ENCODE measurements at regions not wholly inside any gene's neighbourhood (a gene's known extent, or its start where the extent isn't known, plus 50 kb on each side); places are given as distances from the start of the nearest gene placed in this dataset.

DNA sequence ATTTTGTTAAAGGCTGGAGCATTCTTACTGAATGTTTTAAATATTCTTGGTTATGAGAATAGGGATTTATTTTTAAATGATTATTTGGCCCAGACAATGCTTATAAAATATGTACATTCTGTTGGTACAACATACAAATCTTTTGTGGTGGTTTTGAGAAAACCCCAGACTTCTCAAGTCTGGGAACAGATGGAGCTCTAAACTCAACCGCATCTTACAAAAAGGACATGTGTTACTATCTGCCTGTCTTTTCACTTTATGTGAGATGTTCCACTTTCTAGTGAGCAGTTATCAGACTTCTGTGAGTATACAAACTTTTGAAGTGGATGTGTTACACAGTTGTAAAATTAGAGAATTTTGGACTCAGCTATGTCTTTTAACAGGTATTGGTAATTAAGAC, 135.5 kb upstream of the RBMS3 start:
- H3K36me3 ChIP-seq (ENCODE audit: control insufficient read depth, low read length), result no peaks in the 10 kb centered on the region
- no peaks in the 10 kb centered on the region for H3K79me2 ChIP-seq (ENCODE audit: control insufficient read depth, low read length)
- TF ChIP-seq, protein P1, sequence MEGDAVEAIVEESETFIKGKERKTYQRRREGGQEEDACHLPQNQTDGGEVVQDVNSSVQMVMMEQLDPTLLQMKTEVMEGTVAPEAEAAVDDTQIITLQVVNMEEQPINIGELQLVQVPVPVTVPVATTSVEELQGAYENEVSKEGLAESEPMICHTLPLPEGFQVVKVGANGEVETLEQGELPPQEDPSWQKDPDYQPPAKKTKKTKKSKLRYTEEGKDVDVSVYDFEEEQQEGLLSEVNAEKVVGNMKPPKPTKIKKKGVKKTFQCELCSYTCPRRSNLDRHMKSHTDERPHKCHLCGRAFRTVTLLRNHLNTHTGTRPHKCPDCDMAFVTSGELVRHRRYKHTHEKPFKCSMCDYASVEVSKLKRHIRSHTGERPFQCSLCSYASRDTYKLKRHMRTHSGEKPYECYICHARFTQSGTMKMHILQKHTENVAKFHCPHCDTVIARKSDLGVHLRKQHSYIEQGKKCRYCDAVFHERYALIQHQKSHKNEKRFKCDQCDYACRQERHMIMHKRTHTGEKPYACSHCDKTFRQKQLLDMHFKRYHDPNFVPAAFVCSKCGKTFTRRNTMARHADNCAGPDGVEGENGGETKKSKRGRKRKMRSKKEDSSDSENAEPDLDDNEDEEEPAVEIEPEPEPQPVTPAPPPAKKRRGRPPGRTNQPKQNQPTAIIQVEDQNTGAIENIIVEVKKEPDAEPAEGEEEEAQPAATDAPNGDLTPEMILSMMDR (IDR thresholded peaks at IDR 0.05; ENCODE audit: low read depth, low read length, poor library complexity, severe bottlenecking), result no peak
- no peak for TF ChIP-seq EZH2phosphoT487 (IDR thresholded peaks at IDR 0.05; ENCODE audit: borderline replicate concordance, low read length)
- no peaks in the 10 kb centered on the region for H4K20me1 ChIP-seq (ENCODE audit: control insufficient read depth, insufficient read depth, low read depth, low read length)
- peaks cover 4% of the 10 kb centered on the region; the same call in 1 of the 2 replicates for H3K4me1 ChIP-seq (ENCODE audit: control insufficient read depth, low read length)
- no peaks in the 10 kb centered on the region for H3K27me3 ChIP-seq (ENCODE audit: control insufficient read depth, low read length)
- no peak overlapping the region for H3K4me2 ChIP-seq (ENCODE audit: low read length)
- H3K9me3 ChIP-seq (ENCODE audit: control insufficient read depth, insufficient read depth, low read length), result no peaks in the 10 kb centered on the region
- no peaks in the 10 kb centered on the region for H3F3A ChIP-seq (ENCODE audit: control insufficient read depth, insufficient read depth)
- no peak overlapping the region for H3K4me3 ChIP-seq (ENCODE audit: low read length)
- H3K9me2 ChIP-seq (replicated peaks; ENCODE audit: control insufficient read depth, low read length), result no peaks in the 10 kb centered on the region
- no peak overlapping the region for H3K27ac ChIP-seq (ENCODE audit: low read depth, low read length)

DNA sequence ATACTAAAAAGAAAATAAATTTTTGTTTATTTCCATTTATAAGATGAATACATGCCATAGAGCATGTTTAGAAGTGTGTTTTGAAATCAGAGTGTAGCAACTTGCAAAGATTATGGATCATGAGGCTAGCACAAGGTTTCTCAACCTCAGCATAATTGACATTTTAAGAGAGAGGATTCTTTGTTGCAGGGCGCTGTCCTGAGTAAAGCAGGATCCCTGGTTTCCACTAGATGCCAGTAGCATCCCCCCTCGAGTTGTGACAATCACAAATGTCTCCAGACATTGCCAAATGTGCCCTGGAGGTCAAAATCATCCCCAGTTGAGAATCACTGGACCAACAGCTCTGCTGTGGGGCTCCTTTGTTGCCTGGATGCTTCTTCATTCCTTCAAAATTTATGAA, 128.5 kb upstream of the RBMS3 start:
- Histone ChIP-seq H3K27me3 (ENCODE audit: control insufficient read depth, low read length) (no peaks in the 10 kb centered on the region), H3K9me2 (replicated peaks; ENCODE audit: control insufficient read depth, low read length) (no peaks in the 10 kb centered on the region), H3K27ac (ENCODE audit: low read depth, low read length) (no peak overlapping the region), H3K36me3 (ENCODE audit: control insufficient read depth, low read length) (no peaks in the 10 kb centered on the region), H3F3A (ENCODE audit: control insufficient read depth, insufficient read depth) (no peaks in the 10 kb centered on the region), H4K20me1 (ENCODE audit: control insufficient read depth, insufficient read depth, low read depth, low read length) (no peaks in the 10 kb centered on the region), H3K4me1 (ENCODE audit: control insufficient read depth, low read length) (no peaks in the 10 kb centered on the region), H3K79me2 (ENCODE audit: control insufficient read depth, low read length) (no peaks in the 10 kb centered on the region), H3K4me2 (ENCODE audit: low read length) (no peak overlapping the region), H3K9me3 (ENCODE audit: control insufficient read depth, insufficient read depth, low read length) (no peaks in the 10 kb centered on the region), H3K4me3 (ENCODE audit: low read length) (no peak overlapping the region)
- no peak for TF ChIP-seq EZH2phosphoT487 (IDR thresholded peaks at IDR 0.05; ENCODE audit: borderline replicate concordance, low read length)
- TF ChIP-seq, protein P1 (IDR thresholded peaks at IDR 0.05; ENCODE audit: low read depth, low read length, poor library complexity, severe bottlenecking), result no peak

- H3K4me2 ChIP-seq (ENCODE audit: low read length), result no peak overlapping the region
- TF ChIP-seq, protein P1 (IDR thresholded peaks at IDR 0.05; ENCODE audit: low read depth, low read length, poor library complexity, severe bottlenecking), result no peak
- no peak for TF ChIP-seq EZH2phosphoT487 (IDR thresholded peaks at IDR 0.05; ENCODE audit: borderline replicate concordance, low read length)
These were observed 127.1 kb upstream of the RBMS3 start for GRCh38 chr3:29153811-29154210.

More at GRCh38 chr3:29153811-29154210, 127.1 kb upstream of the RBMS3 start:
- Histone ChIP-seq H4K20me1 (ENCODE audit: control insufficient read depth, insufficient read depth, low read depth, low read length) (no peaks in the 10 kb centered on the region), H3K4me1 (ENCODE audit: control insufficient read depth, low read length) (no peaks in the 10 kb centered on the region), H3K79me2 (ENCODE audit: control insufficient read depth, low read length) (no peaks in the 10 kb centered on the region), H3K9me3 (ENCODE audit: control insufficient read depth, insufficient read depth, low read length) (no peaks in the 10 kb centered on the region), H3K36me3 (ENCODE audit: control insufficient read depth, low read length) (no peaks in the 10 kb centered on the region), H3F3A (ENCODE audit: control insufficient read depth, insufficient read depth) (no peaks in the 10 kb centered on the region), H3K27ac (ENCODE audit: low read depth, low read length) (no peak overlapping the region), H3K27me3 (ENCODE audit: control insufficient read depth, low read length) (no peaks in the 10 kb centered on the region), H3K4me3 (ENCODE audit: low read length) (no peak overlapping the region), H3K9me2 (replicated peaks; ENCODE audit: control insufficient read depth, low read length) (no peaks in the 10 kb centered on the region)

Data from DOHH2 (cell line).